Smooth muscle cell (in vitro differentiated cells): ENCODE measurements at regions not wholly inside any gene's neighbourhood (a gene's known extent, or its start where the extent isn't known, plus 50 kb on each side); places are given as distances from the start of the nearest gene placed in this dataset.

Experiments used
- DNase-seq: peaks from one replicate; lab custom pipeline; 2025; ENCODE audit not compliant: unreplicated experiment; lab: John Stamatoyannopoulos, UW
- H2AFZ ChIP-seq: fragments of 200-600 bp; sonication (generic); 2 replicates; pipeline ENCODE4 v1.6.0; 2016; ENCODE audit warnings: antibody characterized with exemption, low read depth, mild to moderate bottlenecking
- H3F3A ChIP-seq: fragments of 200-600 bp; sonication (generic); 2 replicates; pipeline ENCODE4 v1.6.0; 2017; ENCODE audit warnings: antibody characterized with exemption, low read depth
- H3K27ac ChIP-seq: fragments of 200-600 bp; sonication (generic); 2 replicates; pipeline ENCODE4 v1.5.1; 2016; ENCODE audit warnings: low read depth, mild to moderate bottlenecking
- H3K27me3 ChIP-seq: fragments of 200-600 bp; sonication (generic); 2 replicates; pipeline ENCODE4 v1.6.1; 2016; ENCODE audit warnings: low read depth, mild to moderate bottlenecking
- H3K36me3 ChIP-seq: fragments of 200-600 bp; sonication (generic); 2 replicates; pipeline ENCODE4 v1.5.1; 2016; ENCODE audit warnings: low read depth
- H3K4me1 ChIP-seq: fragments of 200-600 bp; sonication (generic); 2 replicates; pipeline ENCODE4 v1.5.1; 2016; ENCODE audit warnings: low read depth
- H3K4me2 ChIP-seq: fragments of 200-600 bp; sonication (generic); 2 replicates; pipeline ENCODE4 v1.6.0; 2016; ENCODE audit warnings: mild to moderate bottlenecking
- H3K4me3 ChIP-seq: fragments of 200-600 bp; sonication (generic); 2 replicates; pipeline ENCODE4 v1.5.1; 2016; ENCODE audit warnings: mild to moderate bottlenecking
- H3K79me2 ChIP-seq: fragments of 200-600 bp; sonication (generic); 2 replicates; pipeline ENCODE4 v1.6.0; 2016; ENCODE audit warnings: low read depth, mild to moderate bottlenecking
- H3K9ac ChIP-seq: fragments of 200-600 bp; sonication (generic); 2 replicates; pipeline ENCODE4 v1.6.0; 2016; ENCODE audit warnings: low read depth
- H3K9me3 ChIP-seq: fragments of 200-600 bp; sonication (generic); replicated peaks from 2 replicates; pipeline ENCODE4 v1.5.1; 2016; ENCODE audit warnings: low read depth
- H4K20me1 ChIP-seq: fragments of 200-600 bp; sonication (generic); 2 replicates; pipeline ENCODE4 v1.6.0; 2016; ENCODE audit warnings: low read depth
- WGBS: methylation state at CpG from one replicate; pipeline ENCODE4 v1.1.7; 2016; ENCODE audit warnings: low lambda C conversion rate; 5-methylcytosine and 5-hydroxymethylcytosine counted together
- TF ChIP-seq, protein P1 (sequence below): fragments of 200-600 bp; sonication (generic); IDR thresholded peaks from 2 replicates; pipeline ENCODE4 v1.5.1; 2017; ENCODE audit warnings: borderline replicate concordance, mild to moderate bottlenecking, antibody characterized with exemption; ENCODE audit not compliant: insufficient read depth, poor library complexity, severe bottlenecking

DNA sequence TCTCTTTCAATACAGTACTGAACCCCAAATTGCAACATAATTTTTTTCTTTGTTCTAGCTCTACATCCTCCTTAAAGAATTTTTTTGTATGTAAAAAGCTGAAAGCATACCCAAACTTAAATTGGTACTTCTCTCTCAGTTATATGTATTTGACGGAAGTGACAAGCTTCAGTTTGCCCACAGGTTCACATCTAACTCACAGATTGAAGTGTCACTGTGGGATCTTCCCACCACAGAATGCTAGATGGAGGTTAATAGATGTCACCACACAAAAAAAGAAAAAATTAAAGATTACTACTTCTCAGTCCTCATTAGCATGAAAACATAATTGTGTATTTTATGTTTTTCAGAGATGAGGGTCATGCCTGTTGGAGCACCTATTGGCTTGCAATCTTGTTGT is 150.9 kb upstream of the GHITM start:
- TF ChIP-seq, protein P1, sequence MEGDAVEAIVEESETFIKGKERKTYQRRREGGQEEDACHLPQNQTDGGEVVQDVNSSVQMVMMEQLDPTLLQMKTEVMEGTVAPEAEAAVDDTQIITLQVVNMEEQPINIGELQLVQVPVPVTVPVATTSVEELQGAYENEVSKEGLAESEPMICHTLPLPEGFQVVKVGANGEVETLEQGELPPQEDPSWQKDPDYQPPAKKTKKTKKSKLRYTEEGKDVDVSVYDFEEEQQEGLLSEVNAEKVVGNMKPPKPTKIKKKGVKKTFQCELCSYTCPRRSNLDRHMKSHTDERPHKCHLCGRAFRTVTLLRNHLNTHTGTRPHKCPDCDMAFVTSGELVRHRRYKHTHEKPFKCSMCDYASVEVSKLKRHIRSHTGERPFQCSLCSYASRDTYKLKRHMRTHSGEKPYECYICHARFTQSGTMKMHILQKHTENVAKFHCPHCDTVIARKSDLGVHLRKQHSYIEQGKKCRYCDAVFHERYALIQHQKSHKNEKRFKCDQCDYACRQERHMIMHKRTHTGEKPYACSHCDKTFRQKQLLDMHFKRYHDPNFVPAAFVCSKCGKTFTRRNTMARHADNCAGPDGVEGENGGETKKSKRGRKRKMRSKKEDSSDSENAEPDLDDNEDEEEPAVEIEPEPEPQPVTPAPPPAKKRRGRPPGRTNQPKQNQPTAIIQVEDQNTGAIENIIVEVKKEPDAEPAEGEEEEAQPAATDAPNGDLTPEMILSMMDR = no peak
- 94% methylated on average over 1 of the region's 1 CpG for WGBS
- Histone ChIP-seq H3K9ac (no peak overlapping the region), H3K4me1 (no peaks in the 10 kb centered on the region), H3K9me3 (no peaks in the 10 kb centered on the region), H3K36me3 (no peaks in the 10 kb centered on the region), H3K4me3 (no peak overlapping the region), H3K4me2 (no peak overlapping the region), H4K20me1 (no peaks in the 10 kb centered on the region), H3K27me3 (no peaks in the 10 kb centered on the region), H3K27ac (no peak overlapping the region), H2AFZ (no peak overlapping the region), H3K79me2 (no peaks in the 10 kb centered on the region), H3F3A (no peaks in the 10 kb centered on the region)
- no peak for DNase-seq

- no peak overlapping the region for H3K27ac ChIP-seq
- H3K9ac ChIP-seq = no peak overlapping the region
- no peaks in the 10 kb centered on the region for H3F3A ChIP-seq
- TF ChIP-seq, protein P1 = no peak
- DNase-seq = no peak
- H3K36me3 ChIP-seq = no peaks in the 10 kb centered on the region
- H2AFZ ChIP-seq = no peak overlapping the region
- H3K79me2 ChIP-seq = no peaks in the 10 kb centered on the region
- H3K4me2 ChIP-seq = no peak overlapping the region
- no peaks in the 10 kb centered on the region for H3K9me3 ChIP-seq
- H3K4me3 ChIP-seq = no peak overlapping the region
- H3K27me3 ChIP-seq = no peaks in the 10 kb centered on the region
- H4K20me1 ChIP-seq = no peaks in the 10 kb centered on the region
- no peaks in the 10 kb centered on the region for H3K4me1 ChIP-seq
- WGBS = 80% methylated on average over 3 of the region's 3 CpGs
Observed at GRCh38 chr10:83990126-83990525, 149.2 kb upstream of the GHITM start.

GRCh38 chr10:83991986-83992753 is 147.1 kb upstream of the GHITM start:
- H3K36me3 ChIP-seq = no peaks in the 10 kb centered on the region
- 57% methylated on average over 7 of the region's 7 CpGs for WGBS
- no peak overlapping the region for H2AFZ ChIP-seq
- H3F3A ChIP-seq = no peaks in the 10 kb centered on the region
- H3K79me2 ChIP-seq = no peaks in the 10 kb centered on the region
- H3K4me1 ChIP-seq = no peaks in the 10 kb centered on the region
- H3K4me2 ChIP-seq = no peak overlapping the region
- peaks cover 9% of the 10 kb centered on the region for H3K27me3 ChIP-seq
- DNase-seq = no peak
- no peaks in the 10 kb centered on the region for H3K9me3 ChIP-seq
- no peak overlapping the region for H3K27ac ChIP-seq
- H3K9ac ChIP-seq = no peak overlapping the region
- no peaks in the 10 kb centered on the region for H4K20me1 ChIP-seq
- TF ChIP-seq, protein P1 = peak; percentile 51
- no peak overlapping the region for H3K4me3 ChIP-seq

DNA sequence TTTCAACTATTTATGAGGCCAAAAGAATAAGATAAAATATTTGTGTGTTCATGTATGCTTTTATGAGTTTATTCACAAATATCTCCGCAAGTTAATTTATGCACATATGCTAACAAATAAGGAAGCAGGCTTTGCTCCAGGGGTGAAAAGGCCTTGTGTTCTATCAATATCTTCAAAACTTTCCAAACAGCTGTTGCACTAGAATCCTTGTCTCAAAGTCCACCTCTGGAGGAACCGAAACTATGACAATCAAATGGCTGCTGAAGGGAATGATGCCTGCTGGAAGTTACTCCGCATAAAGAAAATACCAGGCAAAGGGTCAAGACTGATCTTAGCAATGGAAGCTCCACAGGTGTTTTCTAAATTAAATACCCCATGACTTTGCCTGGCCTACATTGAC is 145.0 kb upstream of the GHITM start:
- WGBS = 97% methylated on average over 3 of the region's 3 CpGs
- Histone ChIP-seq H3K9ac (no peak overlapping the region), H3K4me3 (no peak overlapping the region)

More for the DNA sequence above, 145.0 kb upstream of the GHITM start:
- H3K79me2 ChIP-seq = no peaks in the 10 kb centered on the region
- H4K20me1 ChIP-seq = no peaks in the 10 kb centered on the region
- H3K27me3 ChIP-seq = peaks cover 25% of the 10 kb centered on the region
- no peaks in the 10 kb centered on the region for H3K36me3 ChIP-seq
- no peaks in the 10 kb centered on the region for H3F3A ChIP-seq
- TF ChIP-seq, protein P1 = no peak
- H3K4me1 ChIP-seq = no peaks in the 10 kb centered on the region
- no peak overlapping the region for H3K27ac ChIP-seq
- no peak overlapping the region for H2AFZ ChIP-seq
- DNase-seq = no peak
- H3K4me2 ChIP-seq = no peak overlapping the region
- no peaks in the 10 kb centered on the region for H3K9me3 ChIP-seq
